HG02943 (cell line): ENCODE measurements at regions not wholly inside any gene's neighbourhood (a gene's known extent, or its start where the extent isn't known, plus 50 kb on each side); places are given as distances from the start of the nearest gene placed in this dataset.

Source experiments
- ATAC-seq: cut with Tn5 transposase; IDR thresholded peaks from one replicate; pipeline ENCODE4 v1.9.1; 2021; ENCODE audit warnings: mild to moderate bottlenecking, low read depth, moderate library complexity; ENCODE audit not compliant: unreplicated experiment

DNA sequence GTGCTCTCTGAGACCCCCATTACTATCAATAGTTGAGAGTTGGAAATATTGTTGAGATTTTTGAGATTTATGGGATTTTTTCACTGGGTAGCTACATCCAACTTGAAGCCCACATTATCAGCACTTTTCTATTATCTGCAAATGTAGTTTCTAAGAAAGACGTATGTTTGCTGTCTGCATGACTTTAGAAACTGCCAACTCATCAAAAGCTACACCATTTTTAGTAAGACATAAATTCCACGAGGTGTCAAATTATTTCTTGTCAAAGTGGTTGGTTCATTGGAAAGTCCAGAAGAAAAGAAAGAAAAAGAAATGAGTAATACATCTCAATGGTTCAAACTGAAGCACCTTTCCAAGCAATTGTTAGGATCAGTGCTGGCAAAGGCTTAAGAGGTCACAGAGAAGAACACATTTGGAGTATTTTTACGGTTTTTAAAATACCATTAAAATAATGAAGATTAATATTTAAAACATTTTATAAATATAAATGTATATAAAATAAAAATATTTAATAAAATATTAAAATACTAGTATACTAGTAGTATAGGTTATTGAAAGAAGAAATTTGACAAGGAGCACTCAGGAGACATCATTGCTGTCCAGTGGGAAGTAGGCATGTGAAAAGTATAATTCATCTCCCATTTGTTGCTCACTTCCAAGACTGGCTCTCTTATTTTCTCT is 463.5 kb downstream of the TAFA4 start:
- ATAC-seq: no peak

DNA sequence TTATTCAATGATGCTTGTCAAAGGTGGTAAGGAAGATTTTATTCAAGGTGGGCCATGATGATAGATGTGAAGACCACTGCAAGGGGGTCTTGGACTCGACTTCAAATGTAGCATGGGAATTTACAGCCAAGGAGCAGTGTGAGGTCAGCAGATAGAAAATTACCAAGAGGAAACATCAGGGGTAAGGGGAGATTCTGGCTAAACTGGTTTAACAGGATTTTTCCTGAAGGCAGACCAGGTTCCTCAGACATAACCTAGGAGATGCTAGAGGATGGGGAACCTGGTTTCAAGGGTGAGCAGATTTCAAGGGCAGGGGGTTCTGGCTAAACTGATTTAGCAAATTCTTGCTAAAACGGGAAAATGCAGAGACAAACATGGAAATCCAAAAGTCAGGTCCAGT is 464.9 kb downstream of the TAFA4 start:
- ATAC-seq: no peak

DNA sequence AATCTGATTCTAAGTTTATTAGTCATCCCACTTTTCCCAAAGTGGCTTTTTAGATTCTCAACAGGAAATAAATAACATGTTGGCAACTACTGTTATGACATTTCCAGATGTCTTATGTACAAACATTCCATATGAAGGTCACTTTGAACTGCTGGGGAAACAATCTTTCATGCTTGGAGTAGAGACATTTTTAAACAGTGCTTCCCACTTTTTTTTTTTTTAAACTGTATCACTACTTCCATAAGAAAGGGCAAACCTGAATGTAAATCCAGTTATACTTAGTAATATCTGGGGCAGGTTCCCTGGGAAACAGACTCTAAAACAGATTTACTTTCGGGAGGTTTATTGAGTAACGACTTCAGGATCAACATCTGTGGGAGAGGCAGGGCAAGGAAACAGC is 473.8 kb downstream of the TAFA4 start:
- no peak for ATAC-seq

DNA sequence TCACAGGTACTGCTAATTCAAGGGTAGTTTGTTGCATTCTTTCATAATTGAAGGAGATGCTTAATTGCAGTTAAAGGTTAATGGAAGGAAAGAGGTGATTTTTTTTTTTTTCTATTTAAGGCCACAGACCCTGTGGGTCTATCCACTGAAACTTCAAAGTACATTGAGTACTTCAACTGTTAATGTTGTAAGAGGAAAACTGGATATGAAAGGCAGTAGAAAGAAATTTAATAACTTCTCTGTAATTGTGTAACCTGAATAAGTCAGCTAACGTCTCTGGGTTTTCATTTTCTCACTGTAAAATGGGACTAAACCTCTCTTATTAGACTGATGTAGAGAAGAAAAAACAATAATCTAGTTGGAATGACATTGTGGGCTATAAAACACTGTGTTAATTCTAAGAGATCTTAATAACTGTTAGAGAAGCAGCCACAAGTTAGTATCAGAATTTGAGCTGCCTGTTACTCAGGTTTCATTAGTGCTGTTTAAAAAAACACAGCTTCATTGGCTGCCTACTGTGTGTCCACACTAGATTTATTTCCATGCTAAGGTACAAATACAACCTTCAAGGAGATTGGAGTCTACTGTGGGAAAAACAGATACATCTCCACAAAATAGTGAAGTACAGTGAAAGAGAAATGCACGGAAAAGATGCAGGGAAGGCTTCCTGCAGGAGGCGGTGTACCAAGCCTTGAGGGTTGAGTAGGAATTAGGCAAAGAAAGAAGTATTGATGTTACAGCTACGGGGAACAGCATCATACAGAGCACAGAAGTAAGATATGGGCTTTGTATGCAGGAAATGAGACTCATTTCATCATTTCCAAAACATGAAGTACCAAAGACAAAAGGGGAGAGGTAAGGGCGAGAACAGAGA is 483.6 kb downstream of the TAFA4 start:
- ATAC-seq: no peak

DNA sequence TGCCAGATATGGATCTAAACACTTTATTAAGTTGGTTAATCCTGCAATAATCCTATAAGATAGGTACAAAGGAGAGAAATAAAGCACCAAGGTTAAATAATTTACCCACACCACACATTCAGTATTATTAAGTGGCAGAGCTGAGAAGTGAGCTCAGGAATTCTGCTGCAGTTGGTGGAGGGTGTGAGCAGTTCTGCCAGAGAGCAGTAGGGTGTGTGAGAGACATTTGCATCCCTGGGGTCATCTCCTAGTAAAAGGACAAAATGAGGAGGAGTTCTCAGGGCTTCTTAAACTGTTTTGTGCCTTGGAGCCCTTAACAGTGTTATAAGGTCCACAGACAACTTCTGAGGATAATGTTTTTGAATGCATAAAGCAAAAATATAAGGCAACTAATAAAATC is 484.5 kb downstream of the TAFA4 start:
- no peak for ATAC-seq

DNA sequence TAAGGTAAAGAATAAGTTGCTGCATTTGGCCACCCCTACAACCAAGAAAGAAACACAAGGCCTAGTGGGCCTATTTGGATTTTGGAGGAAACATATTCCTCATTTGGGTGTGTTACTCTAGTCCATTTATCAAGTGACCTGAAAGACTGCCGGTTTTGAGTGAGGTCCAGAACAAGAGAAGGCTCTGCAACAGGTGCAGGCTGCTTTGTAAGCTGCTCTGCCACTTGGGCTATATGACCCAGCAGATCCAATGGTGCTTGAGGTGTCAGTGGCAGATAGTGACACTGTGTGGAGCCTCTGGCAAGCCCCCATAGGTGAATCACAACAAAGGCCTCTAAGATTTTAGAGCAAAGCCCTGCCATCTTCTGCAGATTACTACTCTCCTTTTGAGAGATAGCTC is 491.3 kb downstream of the TAFA4 start:
- ATAC-seq: no peak

DNA sequence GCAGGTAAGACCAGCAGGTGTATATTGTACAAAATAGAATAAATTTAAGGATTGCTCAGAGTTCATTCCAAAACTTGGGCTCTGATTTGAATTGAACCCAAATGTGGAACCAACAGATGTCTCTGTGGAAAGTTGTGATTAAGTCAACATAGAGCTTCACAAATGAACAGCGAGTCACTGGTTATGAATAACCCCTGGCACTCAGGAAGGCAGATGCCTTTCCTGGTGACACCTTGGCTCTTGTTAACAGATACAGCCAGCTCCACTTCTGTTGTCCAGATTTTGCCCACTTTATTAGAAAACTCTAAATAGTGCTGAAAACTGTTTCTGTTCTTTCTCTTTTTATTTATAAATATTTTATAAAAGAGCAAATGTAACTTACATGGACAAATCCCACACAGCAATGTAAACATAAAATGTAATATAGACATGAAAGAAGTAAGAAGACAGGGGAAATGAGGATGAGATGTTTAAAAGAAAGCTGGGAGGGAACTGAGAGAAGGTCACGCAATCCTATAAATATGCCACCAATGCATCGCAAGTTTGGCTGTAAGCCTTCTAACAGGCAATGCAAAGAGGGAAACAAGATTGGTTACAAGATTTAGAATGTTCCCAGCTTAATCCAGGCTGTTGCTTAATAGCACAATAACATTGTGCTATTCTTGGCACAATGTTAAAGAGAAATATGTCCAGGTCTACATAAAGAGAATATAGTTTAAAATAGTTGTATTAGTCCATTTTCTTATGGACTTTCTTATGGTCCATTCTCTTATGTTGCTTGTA is 495.5 kb downstream of the TAFA4 start:
- no peak for ATAC-seq

DNA sequence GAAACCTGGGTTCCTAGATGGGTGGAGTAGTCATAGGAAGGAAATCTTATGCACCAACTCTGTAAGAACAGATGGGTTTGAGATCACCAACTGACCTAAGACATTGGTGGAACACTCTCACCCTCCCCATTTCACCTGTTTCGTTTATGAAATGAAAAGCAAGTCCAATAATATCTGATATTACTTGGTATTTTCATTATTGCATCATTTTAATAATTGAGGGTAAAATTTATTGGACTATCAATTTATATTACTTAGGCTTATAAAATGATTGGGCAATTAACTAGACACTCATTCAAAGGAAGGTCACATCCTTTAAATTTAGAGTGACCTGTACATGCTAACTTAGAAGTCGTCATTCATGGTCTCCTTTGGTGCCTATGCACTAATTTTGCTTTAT is 503.9 kb downstream of the TAFA4 start:
- ATAC-seq: no peak

DNA sequence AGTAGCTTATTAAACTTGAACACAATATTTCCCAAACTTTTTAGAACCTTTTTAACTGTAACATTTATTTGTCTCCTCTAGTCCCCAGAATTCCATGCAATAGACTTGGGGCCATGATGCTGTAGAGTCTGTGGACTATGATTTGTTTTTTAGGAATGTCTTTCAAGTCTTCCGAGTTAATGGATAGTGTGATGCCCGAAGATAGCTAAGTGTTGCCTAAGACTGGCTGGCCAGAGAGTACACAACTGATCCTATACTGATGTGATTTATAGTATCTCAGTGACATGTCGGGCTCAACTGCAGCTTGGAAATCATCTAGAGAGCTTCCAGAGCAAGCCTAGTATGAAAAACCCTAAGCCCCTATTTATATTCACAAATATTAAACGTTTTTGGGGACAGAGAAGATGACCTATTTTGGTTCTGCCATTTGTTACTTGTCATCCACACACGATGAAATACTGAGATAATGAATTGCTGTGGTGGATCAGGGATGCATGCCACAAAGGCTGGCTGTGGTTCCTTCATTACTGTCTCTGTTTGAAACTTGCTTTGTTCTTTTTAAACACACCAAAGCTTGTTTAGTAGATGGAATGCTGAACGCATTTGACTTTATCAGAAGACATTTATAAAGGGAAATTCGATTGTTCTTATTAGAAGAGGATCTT is 507.4 kb downstream of the TAFA4 start:
- no peak for ATAC-seq

DNA sequence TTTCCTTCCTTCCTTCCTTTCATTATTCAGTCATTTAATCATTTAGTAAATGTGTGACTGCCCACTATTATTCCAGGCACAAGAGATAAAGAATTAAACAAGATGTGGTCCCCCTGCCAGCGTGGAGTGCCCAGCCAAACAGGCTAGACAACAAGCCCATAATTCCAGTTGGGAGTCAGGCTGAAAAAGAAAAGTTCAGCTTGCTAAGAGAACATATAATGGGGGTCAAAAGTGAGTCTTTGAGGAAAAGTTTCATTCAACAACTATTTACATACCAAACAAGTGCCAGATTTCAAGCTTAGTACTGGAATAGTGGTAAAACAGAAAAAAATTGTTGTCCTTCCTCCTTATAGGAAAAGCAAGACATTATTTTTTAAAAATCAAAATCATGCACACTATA is 523.7 kb downstream of the TAFA4 start:
- ATAC-seq: no peak

DNA sequence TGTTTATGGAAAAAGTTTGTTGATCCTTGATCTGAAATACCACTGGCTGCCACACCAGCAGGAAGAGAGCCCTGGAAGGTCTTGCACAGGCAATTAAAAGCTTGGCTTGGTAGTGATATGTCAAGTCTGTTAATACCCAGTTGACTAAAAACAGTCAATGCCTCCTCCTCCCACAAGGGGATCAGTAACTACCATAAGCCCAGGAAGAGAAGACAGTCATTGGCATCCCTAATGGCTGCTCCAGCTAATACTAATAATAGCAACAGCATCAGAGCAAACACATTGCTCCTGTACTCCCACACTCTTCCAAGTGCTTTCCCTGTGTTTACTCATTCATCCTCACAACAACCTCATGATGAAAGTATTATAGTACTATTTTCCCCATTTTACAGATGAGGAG is 528.6 kb downstream of the TAFA4 start:
- no peak for ATAC-seq

DNA sequence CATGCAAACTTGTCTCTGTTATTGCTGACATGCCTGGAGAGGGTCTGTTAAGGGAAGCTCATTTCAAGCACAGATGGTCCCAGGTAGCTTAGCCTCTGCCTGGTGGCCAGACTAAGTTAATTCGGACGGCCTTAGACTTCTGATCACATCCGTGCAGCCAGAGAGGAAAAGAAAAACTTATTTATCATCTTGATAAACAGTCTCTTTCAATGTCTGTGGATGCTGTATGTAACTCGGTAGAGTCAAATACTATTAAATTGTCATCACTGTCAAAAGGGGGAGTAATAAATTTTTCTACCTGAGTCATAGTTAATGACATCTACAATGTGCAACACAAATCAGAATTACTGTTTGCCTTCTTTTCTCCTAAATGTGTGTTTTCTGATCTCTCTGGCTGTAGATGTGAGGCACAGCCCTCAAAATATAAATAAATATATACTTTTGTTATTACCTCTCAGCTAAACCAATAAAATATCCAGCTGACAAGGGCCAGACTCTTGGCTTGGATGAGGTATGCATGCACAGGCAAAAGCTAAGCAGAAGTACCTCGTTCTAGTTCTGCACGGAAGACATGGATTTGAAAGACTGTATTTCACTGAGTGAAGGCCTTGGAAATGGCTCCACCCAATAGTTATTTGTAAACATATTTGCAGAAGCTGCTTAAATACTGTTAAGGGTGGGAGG is 530.0 kb downstream of the TAFA4 start:
- no peak for ATAC-seq

DNA sequence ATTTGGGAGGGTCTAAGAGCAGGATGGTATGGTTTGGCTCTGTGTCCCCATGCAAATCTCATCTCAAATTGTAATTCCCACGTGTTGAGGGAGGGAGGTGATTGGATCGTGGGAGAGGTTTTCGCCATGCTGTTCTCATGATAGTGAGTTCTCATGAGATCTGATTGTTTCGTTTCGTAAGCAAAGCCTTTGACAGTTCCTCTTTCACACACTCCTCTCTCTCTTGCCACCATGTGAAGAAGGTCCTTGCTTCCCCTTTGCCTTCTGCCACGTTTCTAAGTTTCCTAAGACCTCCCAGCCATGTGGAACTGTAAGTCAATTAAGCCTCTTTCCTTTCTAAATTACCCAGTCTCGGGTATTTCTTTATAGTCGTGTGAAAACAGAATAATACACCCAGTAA is 553.7 kb downstream of the TAFA4 start:
- ATAC-seq: no peak

DNA sequence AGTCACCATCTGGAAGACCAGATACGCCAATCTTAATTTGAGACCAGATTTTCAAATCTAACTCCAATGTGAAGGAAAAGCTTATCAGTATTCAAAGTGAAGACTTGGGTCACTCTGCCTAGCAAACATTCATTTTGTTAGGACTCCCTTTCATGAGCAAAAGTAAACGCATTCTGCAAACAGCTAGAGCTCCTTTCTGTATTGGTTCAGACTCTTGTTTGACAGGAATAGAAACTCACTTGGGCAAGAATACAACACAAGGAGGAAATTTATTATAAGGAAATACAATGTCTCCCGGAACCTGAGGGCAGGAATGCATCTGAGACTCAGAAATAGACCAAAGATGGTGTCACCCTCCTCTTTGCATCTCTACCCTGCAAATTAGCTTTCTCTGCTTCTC is 558.6 kb downstream of the TAFA4 start:
- no peak for ATAC-seq

DNA sequence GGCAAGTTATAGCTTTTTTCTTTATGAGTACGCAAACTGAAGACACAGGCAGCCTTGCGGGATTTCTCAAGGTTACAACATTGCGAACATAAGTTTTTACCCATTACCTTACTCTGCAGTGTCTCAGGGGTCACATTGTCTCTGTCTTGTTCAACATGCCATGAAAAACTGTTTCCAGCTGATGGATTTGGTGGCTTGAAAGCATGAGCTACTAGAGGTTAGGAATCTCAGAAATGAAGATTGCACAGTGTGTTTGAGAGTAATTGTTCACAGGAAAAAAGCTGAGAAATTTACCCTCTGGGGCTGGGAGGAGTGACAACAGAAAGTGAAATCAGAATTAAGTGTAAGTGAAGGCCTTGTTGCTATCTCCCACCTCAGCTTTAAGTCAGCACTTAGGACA is 568.6 kb downstream of the TAFA4 start:
- no peak for ATAC-seq

DNA sequence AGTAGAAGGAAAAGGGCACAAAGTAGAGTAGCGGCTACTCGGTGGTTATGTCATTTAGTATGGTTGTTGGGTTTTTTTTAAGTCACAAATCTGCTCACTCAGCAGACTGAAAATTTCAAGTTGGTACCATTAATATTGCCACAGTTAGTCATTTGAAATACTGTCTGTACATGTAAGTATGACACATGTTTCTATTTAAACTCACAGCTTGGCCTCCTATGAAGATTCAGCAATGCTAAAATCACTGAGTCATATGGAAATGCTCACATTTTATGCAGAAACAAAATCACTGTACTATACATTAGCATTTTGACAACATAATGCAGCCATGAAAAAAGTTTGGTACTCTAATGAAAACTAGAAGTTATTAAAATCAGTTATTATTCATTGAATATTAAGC is 571.9 kb downstream of the TAFA4 start:
- ATAC-seq: no peak

DNA sequence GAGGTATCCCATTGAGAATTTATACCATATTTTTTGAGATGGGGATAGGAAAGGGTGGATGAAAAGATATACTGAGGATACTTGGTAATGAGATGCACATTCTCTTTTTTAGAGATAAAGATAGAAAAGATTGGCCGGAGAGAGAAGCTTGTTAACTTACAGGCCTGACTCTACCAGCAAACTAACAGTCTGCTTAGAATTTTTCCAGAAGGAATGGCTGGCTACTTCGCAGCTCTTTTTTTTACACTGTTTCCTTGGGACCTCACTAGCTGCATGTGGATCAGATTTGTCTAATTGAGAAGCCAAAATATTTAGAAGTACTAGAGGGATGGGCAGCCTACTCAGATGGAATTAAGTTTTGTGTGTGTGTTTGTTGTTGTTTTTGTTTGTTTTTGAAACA is 586.6 kb downstream of the TAFA4 start:
- ATAC-seq: no peak

DNA sequence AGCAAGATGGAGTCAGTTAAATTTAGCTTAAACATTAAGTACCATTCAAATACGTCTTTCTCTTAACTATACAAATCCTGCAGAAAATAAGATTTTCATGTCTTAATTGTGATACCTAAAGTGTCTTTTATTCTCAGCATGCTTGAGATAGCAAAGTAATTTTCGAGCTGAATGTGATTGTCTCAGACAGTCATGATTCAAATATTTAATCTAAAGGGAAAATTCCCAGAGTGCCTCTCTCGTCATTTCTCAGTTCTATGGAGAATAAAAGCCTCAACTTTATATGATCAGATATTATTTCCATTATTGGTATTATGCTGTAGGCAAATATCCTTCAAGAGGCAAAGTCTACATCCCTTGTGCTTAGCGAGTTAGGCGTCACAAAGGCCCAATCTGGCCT is 589.9 kb downstream of the TAFA4 start:
- no peak for ATAC-seq

DNA sequence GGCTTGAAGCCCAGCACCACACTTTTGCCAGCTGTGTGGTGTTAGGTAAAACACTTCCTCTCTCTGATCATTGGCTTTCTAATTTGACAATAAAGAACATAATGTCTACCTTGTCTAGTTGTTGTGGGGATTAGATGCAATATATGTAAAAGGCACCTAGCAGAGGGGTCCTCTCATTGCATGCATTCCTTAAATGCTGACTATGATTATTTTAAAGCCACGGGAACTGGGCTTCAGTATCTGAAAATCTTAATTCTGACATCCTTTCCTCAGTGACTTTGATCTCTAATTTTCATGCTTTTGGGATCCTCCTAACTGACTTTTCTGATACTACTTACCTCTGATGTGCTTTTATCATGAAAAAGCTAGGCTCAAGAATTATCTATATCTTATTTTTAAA is 596.3 kb downstream of the TAFA4 start:
- ATAC-seq: no peak

DNA sequence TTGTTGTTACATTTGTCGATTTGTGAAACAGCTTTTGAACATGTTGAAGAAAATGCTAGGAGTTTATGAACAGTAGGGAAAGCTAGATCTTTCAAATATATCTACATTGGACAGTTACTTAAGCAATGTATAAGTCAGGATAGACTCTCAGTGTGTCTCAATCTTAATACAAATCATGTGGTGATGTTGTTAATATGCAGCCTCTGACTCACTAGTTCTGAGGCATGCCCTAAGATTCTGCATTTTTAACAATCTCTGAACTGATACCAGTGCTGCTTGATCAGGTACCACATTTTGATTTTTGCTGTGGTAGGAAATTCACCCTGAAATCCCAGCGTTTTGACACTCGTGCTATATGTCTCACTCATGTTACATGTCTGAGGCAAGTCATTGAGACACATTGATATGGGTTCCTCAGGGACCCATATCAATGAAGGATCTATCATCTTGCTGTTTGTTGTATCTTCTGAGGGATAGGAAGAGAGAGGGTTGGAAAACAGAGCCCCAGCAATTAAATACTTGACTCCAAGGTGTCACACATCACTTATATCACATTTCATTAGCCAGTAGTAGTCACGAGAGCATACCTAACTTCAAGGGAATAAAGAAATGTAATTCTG is 597.9 kb downstream of the TAFA4 start:
- no peak for ATAC-seq
